Ammon's horn (tissue), 1 donor: ENCODE measurements at regions not wholly inside any gene's neighbourhood (a gene's known extent, or its start where the extent isn't known, plus 50 kb on each side); places are given as distances from the start of the nearest gene placed in this dataset.
A peak's percentile ranks its signal among the peaks of the same experiment; 100 is the strongest.
"Not testable (repeated sequence)": the region's sequence is repeated elsewhere in the genome, so short reads cannot be mapped to it uniquely, and the experiment has no call there.

ENCODE experiments used
- DNase-seq: peaks from one replicate; pipeline ENCODE4 v3.0.0-alpha.2; 2016; ENCODE audit warnings: low spot score

DNA sequence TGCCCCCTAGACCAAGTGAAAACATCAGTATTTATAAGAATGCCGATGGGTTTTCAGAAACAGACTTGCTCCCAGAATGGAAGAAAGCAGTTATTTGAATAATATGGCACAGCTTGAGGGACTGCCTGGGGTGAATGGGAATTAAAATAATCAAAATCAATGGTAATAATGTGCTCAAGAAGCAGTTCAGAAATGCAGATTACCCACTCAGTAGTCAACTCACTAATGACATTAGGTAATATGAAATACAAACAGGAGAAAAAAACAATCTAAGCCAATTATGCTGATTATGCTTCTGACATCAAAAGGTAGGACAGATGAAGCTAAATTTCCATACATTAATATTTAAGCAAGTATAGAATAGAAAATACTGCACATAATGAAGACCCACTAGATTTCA lies 179.3 kb downstream of the ENC1 start:
- no peak for DNase-seq

DNA sequence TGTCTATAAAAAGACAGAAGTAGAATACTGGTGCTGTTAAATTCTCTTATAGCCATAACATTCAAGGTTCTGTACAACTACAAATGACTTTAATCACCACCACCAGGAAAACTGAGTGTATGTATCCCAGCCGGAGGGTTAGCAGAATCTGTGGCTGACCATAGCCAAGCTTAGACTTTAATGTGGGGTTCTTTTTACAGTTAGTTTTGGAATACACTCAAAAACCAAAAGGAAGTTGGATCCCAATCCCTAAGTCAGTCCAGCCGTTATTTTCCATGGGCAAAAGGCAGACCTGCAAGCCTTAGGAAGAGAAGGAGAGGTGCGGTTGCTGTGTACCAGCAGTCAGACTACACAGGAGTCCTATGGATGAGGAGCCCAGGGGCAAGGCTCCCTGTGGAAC lies 179.8 kb downstream of the ENC1 start:
- no peak for DNase-seq

DNA sequence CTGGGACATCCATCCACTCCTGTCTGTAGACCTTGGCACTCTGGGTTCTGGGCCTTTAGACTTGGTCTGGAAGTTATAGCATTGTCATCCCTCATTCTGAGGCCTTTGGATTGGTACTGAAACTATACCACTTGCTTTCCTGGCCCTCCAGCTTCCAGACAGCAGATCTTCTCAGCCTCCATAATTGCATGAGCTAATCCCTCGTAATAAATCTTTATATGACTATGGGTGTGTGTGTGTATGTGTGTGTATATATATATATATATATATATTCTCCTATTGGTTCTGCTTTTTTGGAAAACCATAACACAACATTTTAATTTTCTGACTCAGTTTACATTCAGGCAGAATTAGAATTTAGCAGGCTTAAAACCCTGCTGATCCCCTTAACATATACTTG lies 180.5 kb downstream of the ENC1 start:
- no peak for DNase-seq

DNA sequence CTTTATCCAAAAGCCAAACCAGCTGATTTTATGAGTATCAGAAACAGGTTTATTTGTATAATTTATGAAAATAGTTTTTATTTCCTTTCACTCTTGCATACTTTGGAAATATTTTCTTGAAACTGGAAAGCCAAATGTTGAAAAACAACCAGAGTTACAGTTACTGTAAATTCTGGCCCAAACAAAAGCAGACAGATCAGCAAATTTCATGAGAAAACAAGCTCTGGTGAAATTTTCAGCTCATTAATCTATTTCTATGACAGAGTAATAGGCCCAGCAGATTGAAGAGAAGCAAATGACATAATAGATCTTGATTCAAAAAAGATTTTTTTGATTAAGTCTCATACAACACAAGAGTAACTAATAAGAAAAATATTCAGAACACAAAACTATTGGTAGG lies 182.7 kb downstream of the ENC1 start:
- DNase-seq = no peak

DNA sequence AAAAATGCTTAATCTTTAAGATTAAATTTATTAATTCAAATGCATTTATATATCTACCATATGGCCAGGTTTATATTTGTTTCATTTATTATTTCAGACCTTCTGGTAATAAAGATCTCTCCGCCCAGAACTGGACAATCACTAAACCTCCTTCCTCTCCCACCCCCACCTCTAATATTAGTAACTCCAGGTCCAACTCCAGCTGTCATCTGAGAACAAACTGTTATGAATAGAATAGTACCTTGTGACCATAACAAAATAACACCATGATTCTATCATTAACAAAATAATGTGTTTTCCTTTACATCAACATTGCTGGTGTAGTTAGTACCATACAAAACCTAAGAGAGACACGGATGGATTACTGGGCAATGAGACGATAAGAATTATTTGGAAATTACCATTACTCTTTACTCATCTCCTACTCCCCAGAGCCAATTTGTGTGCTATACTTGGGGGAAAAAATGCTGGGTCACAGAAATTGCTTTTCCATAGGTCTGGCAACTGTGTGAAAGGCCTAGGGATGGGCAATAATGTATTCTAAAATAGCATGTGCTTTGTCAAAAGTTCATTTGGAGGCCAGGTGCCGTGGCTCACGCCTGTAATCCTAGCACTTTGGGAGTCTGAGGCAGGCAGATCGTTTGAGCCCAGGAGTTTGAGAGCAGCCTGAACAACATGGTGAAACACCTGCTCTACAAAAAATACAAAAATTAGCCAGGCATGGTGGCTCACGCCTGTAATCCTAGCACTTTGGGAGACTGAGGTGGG lies 186.1 kb downstream of the ENC1 start:
- DNase-seq = no peak

DNA sequence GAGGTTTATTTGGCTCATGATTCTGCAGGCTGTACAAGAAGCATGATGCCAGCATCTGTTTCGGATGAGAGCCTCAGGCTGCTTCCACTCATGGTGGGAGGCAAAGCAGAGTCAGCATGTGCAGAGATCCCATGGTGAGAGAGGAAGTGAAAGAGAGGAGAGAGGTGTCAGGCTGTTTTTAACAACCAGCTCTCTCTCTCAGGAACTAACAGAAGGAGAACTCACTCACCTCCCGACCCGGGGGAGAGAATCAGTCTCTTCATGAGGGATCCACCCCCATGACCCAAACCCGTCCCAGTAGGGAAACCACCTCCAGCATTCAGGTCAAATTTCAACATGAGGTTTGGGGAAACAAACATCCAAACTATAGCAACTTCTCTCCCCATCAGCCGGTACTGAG lies 187.7 kb downstream of the ENC1 start:
- no peak for DNase-seq

DNA sequence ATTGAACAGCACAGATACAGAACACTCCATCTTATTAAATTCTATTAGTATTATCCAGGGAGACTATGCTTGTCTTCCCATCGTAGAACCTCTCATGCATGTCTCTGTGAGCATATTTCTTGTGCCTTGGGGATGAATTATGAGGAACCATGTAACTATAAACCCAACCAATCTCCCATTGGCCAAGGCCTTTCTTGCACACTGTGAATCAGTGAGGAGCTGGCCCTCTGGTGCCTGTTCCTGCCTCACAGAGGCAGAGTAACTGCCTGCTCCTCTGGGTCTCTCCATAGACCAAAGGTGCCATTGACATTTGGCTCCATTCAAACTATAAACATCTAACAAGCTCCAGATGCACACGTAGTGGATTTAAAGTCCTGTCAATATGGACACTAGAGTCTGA lies 190.4 kb downstream of the ENC1 start:
- no peak for DNase-seq

DNA sequence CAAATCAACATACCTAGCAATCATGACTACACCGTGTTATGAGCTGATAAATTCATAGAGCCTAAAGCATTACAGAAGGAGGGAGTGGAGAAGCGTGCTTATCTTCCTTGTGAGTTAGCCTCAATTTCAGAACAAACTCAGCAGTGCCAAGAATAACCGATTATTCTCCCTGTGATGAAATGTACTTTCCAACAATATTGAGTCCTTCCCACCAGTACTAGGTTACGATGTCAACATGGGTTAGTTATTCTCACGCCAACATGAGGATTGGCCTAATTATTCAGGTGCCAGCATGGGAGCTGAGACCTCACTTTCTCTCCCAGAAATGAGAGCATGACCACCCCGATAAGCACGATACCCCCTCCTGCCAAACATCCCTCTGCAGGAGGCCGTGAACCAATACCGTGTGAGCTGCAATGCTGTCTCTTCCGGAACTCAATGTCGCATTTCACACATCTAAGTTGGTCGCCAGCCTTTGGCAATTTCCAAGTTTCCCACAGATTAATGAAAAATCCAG lies 193.7 kb downstream of the ENC1 start:
- DNase-seq = no peak

DNA sequence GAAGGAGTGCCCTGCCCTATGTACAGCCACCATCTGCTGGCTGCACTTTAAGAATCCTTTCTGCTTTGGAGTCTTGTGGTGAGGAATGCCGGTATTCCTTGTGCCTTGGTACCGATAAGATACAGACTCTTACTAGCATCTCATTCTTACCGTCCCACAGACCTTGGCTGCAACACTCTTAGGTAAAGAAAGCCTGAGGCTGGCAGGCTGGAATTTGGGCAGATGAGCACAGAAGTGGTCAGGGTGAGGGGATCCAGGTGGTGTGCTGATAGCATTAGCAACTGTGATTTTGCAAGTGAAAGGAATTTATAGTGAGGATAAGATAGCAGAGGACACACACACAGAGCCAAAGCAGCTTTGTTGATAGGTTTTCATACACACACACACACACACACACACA lies 198.1 kb downstream of the ENC1 start:
- DNase-seq = no peak

DNA sequence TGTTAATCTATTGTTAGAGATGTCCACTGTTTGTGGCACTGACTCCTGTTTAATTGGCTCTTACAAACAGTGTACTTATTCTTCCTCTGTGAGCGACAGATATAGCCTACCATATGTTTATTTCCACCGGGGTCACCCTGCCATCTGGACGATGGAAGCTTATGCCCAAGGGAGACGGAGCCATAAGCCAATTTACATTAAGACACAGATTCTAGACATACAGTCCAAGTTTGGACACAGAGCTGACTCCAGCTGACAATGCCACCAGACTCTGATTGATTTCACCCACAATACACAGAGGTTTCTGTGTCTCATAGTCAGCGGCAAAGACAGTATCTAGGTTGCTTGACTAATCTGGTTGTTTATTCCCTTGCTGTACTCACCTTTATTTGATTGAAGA lies 198.9 kb downstream of the ENC1 start:
- no peak for DNase-seq

DNA sequence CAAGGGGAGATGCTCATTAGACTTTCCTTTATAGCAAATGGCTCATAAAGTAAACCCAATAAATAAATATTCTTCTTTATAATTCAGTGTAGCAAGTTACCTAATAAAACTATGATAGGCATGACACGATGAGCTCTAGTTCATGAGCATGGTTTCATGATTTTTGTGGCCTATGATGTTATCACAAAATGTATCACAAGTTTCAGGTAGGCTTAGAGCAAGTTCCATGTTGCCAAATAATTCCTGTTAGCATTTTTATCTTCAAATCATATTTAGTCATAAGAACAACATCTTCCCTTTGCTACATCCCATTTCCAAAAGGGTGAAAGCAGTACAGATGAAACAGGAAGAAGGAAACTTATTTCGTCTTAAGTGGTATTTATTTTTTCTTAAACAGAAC lies 200.2 kb downstream of the ENC1 start:
- no peak for DNase-seq

DNA sequence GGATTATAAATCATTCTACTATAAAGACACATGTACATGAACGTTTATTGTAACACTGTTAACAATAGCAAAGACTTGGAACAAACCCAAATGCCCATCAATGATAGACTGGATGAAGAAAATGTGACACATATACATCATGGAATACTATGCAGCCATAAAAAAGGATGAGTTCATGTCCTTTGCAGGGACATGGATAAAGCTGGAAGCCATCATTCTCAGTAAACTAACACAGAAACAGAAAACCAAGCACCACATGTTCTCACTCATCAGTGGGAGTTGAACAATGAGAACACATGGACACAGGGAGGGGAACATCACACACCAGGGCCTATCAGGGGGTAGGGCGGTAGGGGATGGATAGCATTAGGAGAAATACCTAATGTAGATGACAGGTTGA lies 202.7 kb downstream of the ENC1 start:
- not testable (repeated sequence) for DNase-seq

DNA sequence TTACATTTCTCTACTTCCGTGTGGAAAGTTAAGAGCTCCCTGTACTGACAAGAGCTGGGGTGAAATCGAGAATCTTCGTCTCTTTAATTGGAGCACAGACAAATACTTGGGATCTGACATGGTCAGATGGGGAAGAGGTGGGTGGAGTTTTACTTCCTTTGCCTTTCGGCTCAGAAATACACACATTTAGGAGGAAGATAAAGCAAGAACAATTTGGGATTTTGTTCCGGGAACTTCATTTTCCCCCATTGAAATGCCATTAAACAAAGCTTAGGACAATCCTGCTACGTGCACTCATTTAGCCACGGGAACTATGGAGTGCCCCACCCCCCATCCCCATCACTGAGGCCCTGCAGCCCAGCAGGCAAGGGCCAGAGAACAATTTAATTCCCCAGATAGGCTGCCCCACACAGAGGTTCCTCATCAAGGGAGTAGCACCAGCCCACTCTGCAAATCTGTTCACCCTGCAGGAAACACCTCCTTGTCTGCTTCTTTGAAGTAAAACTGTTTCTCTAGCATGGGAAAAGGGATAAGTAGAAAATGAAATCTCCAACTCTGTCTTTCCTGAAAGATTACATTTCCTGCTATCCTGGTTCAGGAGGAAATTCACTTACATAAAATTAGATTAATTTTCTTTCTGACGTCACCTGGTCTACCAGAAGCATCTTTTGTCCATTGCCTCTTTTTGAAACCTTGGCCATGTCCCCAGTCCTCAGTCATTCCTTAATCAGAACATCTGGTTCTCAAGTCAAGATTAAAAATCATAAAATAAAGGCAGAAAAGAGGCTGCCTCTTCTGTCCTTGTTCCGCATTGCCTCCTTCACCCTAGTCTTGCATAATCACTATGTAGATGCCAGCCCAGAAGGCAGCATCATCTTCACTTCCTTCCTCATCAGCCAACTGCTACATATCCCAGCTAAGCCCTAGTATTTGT lies 206.4 kb downstream of the ENC1 start:
- peak; percentile 45 for DNase-seq

DNA sequence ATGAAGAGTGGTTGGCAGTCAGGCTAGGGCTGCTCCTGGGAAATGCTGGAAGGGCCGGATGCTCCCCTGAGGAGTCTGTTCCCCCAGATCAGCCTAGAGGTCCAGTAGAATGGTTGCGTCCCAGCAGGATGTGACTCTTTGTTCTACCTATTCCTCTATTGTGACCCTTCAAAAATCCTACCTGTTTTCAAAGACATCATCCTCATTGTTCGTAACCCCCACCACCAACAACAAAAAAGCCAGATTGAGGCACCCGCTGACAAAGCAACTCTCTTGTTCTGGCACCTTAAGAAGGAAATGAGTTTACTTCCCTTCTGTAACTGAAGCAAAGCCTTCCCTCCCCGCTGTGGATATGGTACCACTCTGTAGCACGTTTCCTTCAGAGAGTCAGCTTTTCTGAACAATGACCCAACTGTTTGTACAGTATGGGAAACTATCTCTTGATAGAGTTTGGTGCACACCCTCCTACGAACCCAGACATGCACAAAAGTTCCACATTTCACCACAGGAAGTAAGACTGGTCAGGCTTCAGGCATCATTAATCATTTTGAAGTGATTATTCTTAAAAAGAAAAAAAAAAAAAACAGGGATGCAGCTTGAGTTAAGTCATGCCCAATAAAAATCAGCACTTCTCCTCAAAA lies 207.2 kb downstream of the ENC1 start:
- peak; percentile 35 for DNase-seq

DNA sequence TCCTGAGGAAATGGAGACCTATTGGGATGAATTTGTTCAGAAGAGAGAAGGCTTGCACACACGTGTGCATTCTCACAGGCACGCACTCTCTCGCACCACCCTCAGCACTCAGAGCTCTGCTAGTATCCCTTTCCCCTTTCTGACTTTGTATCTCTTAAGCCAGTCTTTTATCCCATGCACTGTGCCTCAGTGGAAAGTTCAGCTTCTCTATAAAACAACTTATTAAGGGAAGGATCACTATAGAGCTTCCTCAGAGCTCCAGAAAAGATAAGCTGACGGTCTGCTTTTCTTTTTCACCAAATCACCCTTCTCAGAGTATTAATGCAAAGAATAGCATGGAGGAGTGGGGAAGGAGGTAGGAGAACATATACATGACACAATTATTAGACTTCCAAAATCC lies 207.8 kb downstream of the ENC1 start:
- no peak for DNase-seq

DNA sequence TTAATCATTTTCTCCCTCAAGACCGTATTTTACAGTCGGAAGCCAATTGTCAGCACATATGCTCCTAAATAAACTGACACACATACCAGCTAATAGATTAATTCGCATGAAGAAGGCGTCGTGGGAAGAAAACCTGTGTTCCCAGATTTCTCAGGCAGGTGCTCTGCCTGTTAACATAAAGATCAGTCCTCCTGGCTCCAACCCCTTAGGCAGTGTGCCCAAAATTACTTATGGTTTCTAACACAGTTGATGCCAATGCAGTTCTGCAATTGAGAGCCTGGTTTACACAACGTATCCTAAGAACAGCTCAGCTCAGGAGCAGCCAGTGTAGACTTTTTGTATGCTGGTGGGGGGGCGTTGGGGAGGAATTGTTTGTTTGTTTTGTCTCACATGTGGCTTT lies 208.3 kb downstream of the ENC1 start:
- DNase-seq = peak; percentile 26

DNA sequence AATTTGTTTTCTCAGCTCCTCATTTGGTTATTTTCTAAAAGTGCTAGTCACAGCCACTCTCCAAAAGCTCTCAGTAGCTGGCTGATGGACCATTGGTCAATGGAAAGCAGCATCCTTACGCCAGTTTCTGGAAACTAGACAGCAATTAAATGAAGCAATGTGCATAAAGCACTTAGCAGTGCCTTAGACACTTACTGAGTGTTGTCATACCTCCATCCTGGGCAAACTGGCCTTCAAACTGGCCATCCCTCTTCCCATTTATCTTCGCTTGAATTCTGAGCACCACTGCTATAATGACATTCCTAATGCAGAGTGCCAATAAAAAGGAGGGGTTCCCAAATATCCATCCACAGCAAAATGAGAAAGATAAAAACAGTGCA lies 209.2 kb downstream of the ENC1 start:
- no peak for DNase-seq

DNA sequence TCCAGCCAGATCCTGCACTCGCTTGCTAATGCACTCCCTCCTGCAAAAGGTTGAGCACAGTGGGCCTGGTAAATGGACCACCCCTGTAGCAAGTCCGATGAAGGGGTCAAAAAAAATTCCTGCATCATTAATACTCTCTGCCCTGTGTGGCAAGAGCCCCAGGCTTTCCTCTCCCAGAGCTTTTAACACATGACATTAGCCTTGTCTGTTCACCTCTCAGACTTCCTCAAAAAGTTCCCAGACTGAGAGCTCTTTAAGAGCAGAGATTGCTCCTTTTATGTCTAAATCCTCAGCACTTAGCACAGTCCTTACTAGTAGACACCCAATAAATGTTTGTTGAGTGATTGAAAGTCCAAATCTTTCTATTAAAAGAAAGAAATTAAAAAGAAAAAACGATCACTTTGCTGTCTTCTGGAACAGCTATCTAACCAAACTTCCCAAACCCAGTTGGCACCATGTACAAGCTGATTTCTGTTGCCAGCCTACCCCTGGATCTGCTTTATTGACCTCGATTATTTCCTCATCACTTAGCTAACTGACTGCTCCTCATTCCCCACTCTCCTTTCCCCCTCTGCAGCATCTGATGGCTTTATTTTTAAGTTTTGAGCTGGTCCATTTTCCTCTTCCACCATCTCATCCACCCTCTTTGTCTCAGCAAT lies 209.8 kb downstream of the ENC1 start:
- no peak for DNase-seq

DNA sequence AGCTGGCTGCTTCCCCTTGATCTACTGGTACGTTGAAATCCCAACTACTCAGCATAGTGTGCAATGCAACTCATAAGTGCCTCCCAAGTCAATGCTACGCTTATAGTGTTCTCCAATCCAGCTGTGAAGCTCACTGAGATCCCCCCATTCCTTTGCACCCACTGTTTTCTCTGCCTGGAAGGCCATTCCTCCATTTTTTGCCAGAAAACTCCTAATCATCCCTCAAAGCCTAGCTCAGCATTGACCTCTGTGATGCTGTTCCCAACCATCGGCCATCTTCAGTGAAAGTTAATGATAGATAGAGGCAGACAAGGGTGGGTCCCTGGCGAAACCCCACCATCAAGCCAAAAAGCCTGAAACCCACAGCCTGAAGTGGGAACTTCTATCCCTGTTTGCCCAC lies 211.0 kb downstream of the ENC1 start:
- DNase-seq = no peak

DNA sequence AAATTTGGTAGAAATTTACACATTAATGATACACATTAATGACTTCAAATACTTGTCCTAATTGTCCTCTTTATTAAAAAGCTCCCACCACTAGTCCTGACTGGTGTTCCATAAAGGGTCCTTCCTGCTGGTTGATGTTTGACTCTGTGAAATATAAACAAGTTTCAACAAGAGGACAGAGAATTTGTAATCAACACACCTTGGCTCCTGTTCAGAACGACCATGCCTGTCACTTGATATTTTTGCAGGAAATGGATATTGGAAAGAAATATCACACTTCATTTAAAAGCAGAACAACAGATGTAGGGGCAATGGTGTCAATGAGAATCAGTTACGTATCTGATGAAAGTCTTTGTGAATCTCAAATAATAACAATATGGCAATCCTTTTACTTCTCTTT lies 211.7 kb downstream of the ENC1 start:
- DNase-seq = no peak

DNA sequence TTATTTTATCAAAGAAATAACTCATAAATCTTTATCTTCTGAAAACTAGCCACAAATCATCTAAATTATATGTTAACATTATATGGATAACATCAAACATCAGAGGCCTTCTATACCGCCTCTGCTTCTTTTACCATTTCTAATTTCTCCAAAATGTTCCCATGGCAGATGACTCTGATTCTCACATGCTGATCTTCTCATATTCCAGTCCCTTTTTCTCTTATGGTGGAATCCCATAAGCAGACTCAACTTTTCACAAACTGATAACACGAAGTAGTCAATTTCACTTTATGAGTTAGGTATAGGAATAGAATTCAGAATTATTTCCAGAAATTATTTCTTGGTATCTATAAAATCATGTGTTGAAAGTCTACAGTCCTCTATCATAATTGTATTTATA lies 212.3 kb downstream of the ENC1 start:
- DNase-seq = no peak

DNA sequence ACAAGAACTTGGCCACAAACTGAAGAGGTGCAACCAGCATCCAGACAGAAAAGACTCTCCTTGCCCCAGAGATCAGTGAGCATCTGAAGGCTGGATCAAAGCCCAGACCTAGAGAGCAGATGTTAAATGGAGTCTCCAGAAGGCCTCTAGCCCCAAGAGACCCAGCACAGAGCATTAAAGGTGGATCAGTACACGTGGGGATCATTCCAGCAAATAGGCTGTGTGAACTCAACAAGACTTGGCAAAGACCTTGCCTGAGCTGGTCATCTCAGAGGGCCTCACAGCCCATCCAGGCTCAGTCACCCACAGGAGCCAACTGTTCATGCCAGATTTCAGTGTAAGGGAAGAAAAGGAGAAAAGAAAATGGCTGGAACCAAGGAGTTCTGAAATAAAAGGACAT lies 214.0 kb downstream of the ENC1 start:
- DNase-seq = no peak
